Neuron (in vitro differentiated cells): ENCODE measurements at regions not wholly inside any gene's neighbourhood (a gene's known extent, or its start where the extent isn't known, plus 50 kb on each side); places are given as distances from the start of the nearest gene placed in this dataset.

Source experiments
- H2AFZ ChIP-seq: one replicate; pipeline ENCODE4 v1.6.1; 2013; ENCODE audit warnings: low read depth, mild to moderate bottlenecking, inconsistent platforms, low read length, moderate library complexity
- H3K27me3 ChIP-seq: one replicate; pipeline ENCODE4 v1.6.1; 2013; ENCODE audit warnings: low read length; ENCODE audit not compliant: insufficient read depth
- H3K36me3 ChIP-seq: one replicate; pipeline ENCODE4 v1.6.1; 2013; ENCODE audit warnings: low read length; ENCODE audit not compliant: insufficient read depth
- H3K4me1 ChIP-seq: one replicate; pipeline ENCODE4 v1.6.1; 2013; ENCODE audit warnings: low read length; ENCODE audit not compliant: insufficient read depth
- H3K4me3 ChIP-seq: 2 replicates; pipeline ENCODE4 v1.5.1; 2013; ENCODE audit warnings: mild to moderate bottlenecking, low read length, moderate library complexity
- H3K9me3 ChIP-seq: one replicate; pipeline ENCODE4 v1.6.1; 2013; ENCODE audit warnings: low read length

GRCh38 chr5:67417839-67418238 lies 221.2 kb upstream of the CD180 start:
- Histone ChIP-seq H3K4me1 (peaks cover 16% of the 10 kb centered on the region), H2AFZ (no peak overlapping the region), H3K36me3 (no peaks in the 10 kb centered on the region), H3K27me3 (no peaks in the 10 kb centered on the region), H3K9me3 (peaks cover 3% of the 10 kb centered on the region), H3K4me3 (no peak overlapping the region)

GRCh38 chr5:67416986-67417385 lies 220.4 kb upstream of the CD180 start:
- peaks cover 3% of the 10 kb centered on the region for H3K9me3 ChIP-seq
- no peaks in the 10 kb centered on the region for H3K27me3 ChIP-seq
- H3K36me3 ChIP-seq = no peaks in the 10 kb centered on the region
- H3K4me1 ChIP-seq = peaks cover 16% of the 10 kb centered on the region
- H3K4me3 ChIP-seq = no peak overlapping the region
- no peak overlapping the region for H2AFZ ChIP-seq

GRCh38 chr5:67416133-67416937 lies 219.7 kb upstream of the CD180 start:
- no peak overlapping the region for H2AFZ ChIP-seq
- no peak overlapping the region for H3K4me3 ChIP-seq
- H3K9me3 ChIP-seq = peaks cover 3% of the 10 kb centered on the region
- no peaks in the 10 kb centered on the region for H3K36me3 ChIP-seq
- H3K4me1 ChIP-seq = peaks cover 16% of the 10 kb centered on the region
- no peaks in the 10 kb centered on the region for H3K27me3 ChIP-seq

- Histone ChIP-seq H3K27me3 (no peaks in the 10 kb centered on the region), H3K36me3 (no peaks in the 10 kb centered on the region), H3K9me3 (no peaks in the 10 kb centered on the region), H2AFZ (no peak overlapping the region), H3K4me1 (peaks cover 16% of the 10 kb centered on the region), H3K4me3 (no peak overlapping the region)
Observed at GRCh38 chr5:67414712-67415111, 218.1 kb upstream of the CD180 start.

- H3K36me3 ChIP-seq = no peaks in the 10 kb centered on the region
- H2AFZ ChIP-seq = no peak overlapping the region
- H3K4me1 ChIP-seq = peaks cover 16% of the 10 kb centered on the region
- H3K9me3 ChIP-seq = no peaks in the 10 kb centered on the region
- no peaks in the 10 kb centered on the region for H3K27me3 ChIP-seq
- no peak overlapping the region for H3K4me3 ChIP-seq
Observed at GRCh38 chr5:67413721-67414120, 217.1 kb upstream of the CD180 start.

DNA sequence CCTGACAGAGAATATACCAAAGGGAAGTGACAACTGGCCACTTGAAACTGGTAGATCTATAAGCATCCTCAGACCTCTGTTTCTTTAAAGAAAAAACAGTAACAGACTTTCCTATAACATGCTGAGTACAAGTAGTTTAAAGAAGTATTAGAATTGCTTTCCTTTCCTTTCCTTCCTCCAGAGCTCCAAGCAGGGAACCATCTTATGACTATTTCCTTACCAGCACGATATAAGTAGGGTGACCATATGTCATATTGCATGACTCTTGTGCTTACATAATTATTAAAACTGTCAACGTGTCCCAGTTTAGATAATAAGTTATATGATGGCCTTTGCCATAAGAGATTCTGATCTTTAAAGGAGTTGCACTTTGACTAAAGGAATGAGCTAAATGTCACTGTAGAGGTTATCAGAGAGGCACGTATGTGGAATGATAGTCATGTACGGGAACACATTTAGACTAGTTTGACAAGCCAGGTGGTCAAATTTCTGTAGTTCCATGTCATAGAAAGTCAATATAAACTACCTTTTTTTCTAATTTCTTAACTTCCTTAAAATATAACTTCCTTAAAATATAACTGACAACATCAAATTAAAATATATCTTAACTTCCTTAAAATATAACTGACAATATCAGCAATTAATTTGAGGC lies 212.7 kb upstream of the CD180 start:
- no peak overlapping the region for H2AFZ ChIP-seq
- H3K36me3 ChIP-seq = no peaks in the 10 kb centered on the region
- no peak overlapping the region for H3K4me3 ChIP-seq
- no peaks in the 10 kb centered on the region for H3K9me3 ChIP-seq
- no peaks in the 10 kb centered on the region for H3K4me1 ChIP-seq
- H3K27me3 ChIP-seq = no peaks in the 10 kb centered on the region

GRCh38 chr5:67407979-67408378 lies 211.4 kb upstream of the CD180 start:
- H3K36me3 ChIP-seq = no peaks in the 10 kb centered on the region
- H2AFZ ChIP-seq = no peak overlapping the region
- no peaks in the 10 kb centered on the region for H3K27me3 ChIP-seq
- no peaks in the 10 kb centered on the region for H3K9me3 ChIP-seq
- no peak overlapping the region for H3K4me3 ChIP-seq
- H3K4me1 ChIP-seq = no peaks in the 10 kb centered on the region

DNA sequence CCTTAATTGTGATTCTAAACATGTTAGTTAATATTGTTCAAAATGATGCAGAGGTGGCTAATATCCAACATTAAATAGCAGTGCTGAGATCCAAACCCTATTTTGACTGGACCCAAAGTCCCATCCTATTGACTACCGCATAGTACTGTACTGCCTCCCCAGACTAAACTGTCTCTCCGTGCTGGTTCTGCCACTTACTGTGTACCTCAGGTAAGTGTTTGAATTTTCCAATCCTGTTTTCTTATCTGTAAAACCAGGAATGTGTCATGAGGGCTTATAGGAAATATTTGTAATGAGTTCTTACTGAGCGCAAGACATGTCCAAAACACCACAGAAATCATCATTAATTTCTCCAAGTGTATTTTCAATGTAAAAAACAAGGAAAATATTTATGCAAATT lies 209.2 kb upstream of the CD180 start:
- Histone ChIP-seq H3K36me3 (no peaks in the 10 kb centered on the region), H2AFZ (no peak overlapping the region), H3K27me3 (no peaks in the 10 kb centered on the region), H3K4me3 (no peak overlapping the region), H3K9me3 (no peaks in the 10 kb centered on the region), H3K4me1 (no peaks in the 10 kb centered on the region)

GRCh38 chr5:67405101-67405364 lies 208.4 kb upstream of the CD180 start:
- Histone ChIP-seq H3K4me3 (no peak overlapping the region), H3K9me3 (no peaks in the 10 kb centered on the region), H3K4me1 (no peaks in the 10 kb centered on the region), H3K27me3 (no peaks in the 10 kb centered on the region), H3K36me3 (no peaks in the 10 kb centered on the region), H2AFZ (no peak overlapping the region)

- Histone ChIP-seq H3K36me3 (no peaks in the 10 kb centered on the region), H3K9me3 (no peaks in the 10 kb centered on the region), H3K4me3 (no peak overlapping the region), H3K4me1 (no peaks in the 10 kb centered on the region), H3K27me3 (no peaks in the 10 kb centered on the region), H2AFZ (no peak overlapping the region)
Observed at GRCh38 chr5:67404256-67405100, 207.9 kb upstream of the CD180 start.

DNA sequence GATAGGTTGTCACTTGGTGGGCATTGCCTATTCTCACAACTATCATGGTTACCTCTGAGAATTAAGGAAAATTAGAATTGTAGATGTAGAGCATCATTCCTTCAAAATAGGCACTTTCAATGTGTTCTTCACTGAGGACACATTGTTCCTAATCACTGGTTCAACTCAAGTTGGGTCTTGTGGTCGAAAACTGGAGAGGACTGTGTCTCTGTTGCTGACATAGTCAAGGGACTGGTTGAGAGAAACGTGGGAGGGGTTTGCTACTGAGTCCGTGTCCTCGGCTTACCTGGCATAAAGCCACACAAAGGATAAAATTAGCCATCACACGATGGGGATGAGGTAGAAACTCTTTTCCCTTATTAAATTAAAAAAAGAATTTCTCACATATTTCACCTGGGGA lies 205.9 kb upstream of the CD180 start:
- Histone ChIP-seq H3K27me3 (no peaks in the 10 kb centered on the region), H3K9me3 (no peaks in the 10 kb centered on the region), H2AFZ (no peak overlapping the region), H3K4me1 (no peaks in the 10 kb centered on the region), H3K36me3 (no peaks in the 10 kb centered on the region), H3K4me3 (no peak overlapping the region)

DNA sequence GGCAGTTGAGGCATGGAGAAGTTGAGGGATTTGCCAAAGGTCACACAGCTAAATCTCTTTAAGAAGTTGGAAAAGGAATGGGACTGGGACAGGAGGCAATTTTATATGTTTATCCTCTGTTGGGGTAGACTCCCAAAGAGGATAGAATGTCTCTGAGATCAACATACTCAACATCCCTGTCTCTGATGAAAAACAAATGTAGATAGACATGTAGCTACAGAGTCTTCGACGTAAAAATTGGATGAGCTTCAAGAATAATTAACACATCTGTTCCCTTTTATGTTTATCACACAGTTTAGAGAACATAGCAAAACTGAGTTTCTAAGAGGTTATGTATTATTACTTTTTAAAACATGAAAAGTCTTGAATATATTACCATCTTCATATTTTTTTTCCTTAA lies 204.6 kb upstream of the CD180 start:
- no peak overlapping the region for H3K4me3 ChIP-seq
- H3K27me3 ChIP-seq = no peaks in the 10 kb centered on the region
- no peaks in the 10 kb centered on the region for H3K9me3 ChIP-seq
- H2AFZ ChIP-seq = no peak overlapping the region
- no peaks in the 10 kb centered on the region for H3K4me1 ChIP-seq
- no peaks in the 10 kb centered on the region for H3K36me3 ChIP-seq

DNA sequence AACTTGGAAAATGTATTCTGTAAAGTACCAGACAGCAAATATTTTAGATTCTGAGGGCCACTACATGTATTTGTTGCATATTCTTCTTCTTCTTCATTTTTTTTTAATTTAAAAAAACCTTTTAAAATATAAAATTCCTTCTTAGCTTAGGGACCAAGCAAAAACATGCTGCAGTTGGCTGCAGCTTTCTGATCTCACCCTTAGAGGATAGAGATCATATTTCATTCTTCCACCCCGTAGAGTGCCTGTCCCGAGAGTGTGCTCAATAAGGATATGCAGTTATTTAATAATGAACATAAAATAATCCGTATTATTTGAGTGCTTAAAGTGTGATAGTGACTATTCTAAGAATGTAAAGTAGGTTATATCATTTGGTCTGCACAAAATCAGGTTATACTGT lies 204.2 kb upstream of the CD180 start:
- H3K4me1 ChIP-seq = no peaks in the 10 kb centered on the region
- no peaks in the 10 kb centered on the region for H3K9me3 ChIP-seq
- H3K4me3 ChIP-seq = no peak overlapping the region
- no peak overlapping the region for H2AFZ ChIP-seq
- no peaks in the 10 kb centered on the region for H3K27me3 ChIP-seq
- H3K36me3 ChIP-seq = no peaks in the 10 kb centered on the region
